GM12874 (cell line): ENCODE measurements at regions not wholly inside any gene's neighbourhood (a gene's known extent, or its start where the extent isn't known, plus 50 kb on each side); places are given as distances from the start of the nearest gene placed in this dataset.

Experiments used
- CTCF ChIP-seq: IDR thresholded peaks from 2 replicates; pipeline ENCODE4 v1.5.1; 2011; ENCODE audit warnings: low read depth, mild to moderate bottlenecking, control low read depth, low read length, moderate library complexity; ENCODE audit not compliant: insufficient read depth

GRCh38 chr3:25284249-25284648 lies 143.8 kb upstream of the RARB start:
- TF ChIP-seq CTCF, result no peak

GRCh38 chr3:25287291-25287884 lies 140.7 kb upstream of the RARB start:
- TF ChIP-seq CTCF, result no peak

- TF ChIP-seq CTCF, result no peak
These were observed 139.7 kb upstream of the RARB start for GRCh38 chr3:25288413-25288812.

- TF ChIP-seq CTCF, result no peak
These were observed 138.9 kb upstream of the RARB start for GRCh38 chr3:25289156-25289555.

GRCh38 chr3:25289663-25290062 lies 138.4 kb upstream of the RARB start:
- TF ChIP-seq CTCF, result no peak

- TF ChIP-seq CTCF, result no peak
These were observed 136.6 kb upstream of the RARB start for GRCh38 chr3:25291481-25291905.

GRCh38 chr3:25292036-25292435 lies 136.0 kb upstream of the RARB start:
- TF ChIP-seq CTCF, result no peak

DNA sequence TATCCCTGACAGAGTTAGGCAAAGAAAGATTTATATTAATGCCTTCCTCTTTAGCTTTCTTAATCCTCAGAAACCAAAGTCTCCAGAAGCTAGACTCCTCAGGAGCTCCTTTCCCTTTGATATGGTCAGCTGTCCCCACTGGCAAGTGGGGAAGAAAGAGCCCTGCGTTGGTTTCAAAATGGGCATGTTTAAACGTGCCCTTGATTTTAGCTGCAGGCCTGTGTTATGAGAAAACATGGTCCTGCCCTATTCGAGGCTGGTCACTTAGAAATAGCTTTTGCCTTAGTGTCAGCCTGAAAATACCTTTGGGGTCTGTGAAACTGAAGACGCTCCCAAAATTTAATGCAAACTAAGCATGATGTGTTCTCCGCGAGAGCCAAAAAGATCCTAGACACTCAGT lies 135.5 kb upstream of the RARB start:
- TF ChIP-seq CTCF, result no peak
